Neural progenitor cell (in vitro differentiated cells): ENCODE measurements at regions not wholly inside any gene's neighbourhood (a gene's known extent, or its start where the extent isn't known, plus 50 kb on each side); places are given as distances from the start of the nearest gene placed in this dataset.

Source experiments
- DNase-seq: peaks from one replicate; pipeline ENCODE4 v3.0.0-alpha.2; 2016; ENCODE audit warnings: low spot score
- H2AFZ ChIP-seq: fragments of 200-600 bp; sonication (generic); replicated peaks from 2 replicates; pipeline ENCODE4 v1.6.1; 2016; ENCODE audit warnings: antibody characterized with exemption
- H3F3A ChIP-seq: fragments of 200-600 bp; sonication (generic); 2 replicates; pipeline ENCODE4 v1.6.1; 2016; ENCODE audit warnings: antibody characterized with exemption, low read depth
- H3K27ac ChIP-seq: fragments of 200-600 bp; sonication (generic); 2 replicates; pipeline ENCODE4 v1.5.1; 2016; ENCODE audit warnings: mild to moderate bottlenecking
- H3K27me3 ChIP-seq: fragments of 200-600 bp; sonication (generic); 2 replicates; pipeline ENCODE4 v1.6.1; 2016; ENCODE audit warnings: mild to moderate bottlenecking, moderate library complexity
- H3K36me3 ChIP-seq: fragments of 200-600 bp; sonication (generic); 2 replicates; pipeline ENCODE4 v1.5.1; 2016
- H3K4me1 ChIP-seq: fragments of 200-600 bp; sonication (generic); 2 replicates; pipeline ENCODE4 v1.6.1; 2016; ENCODE audit warnings: mixed run types
- H3K4me2 ChIP-seq: fragments of 200-600 bp; sonication (generic); 2 replicates; pipeline ENCODE4 v1.6.1; 2016
- H3K4me3 ChIP-seq: fragments of 200-600 bp; sonication (generic); 2 replicates; pipeline ENCODE4 v1.5.1; 2016
- H3K79me2 ChIP-seq: fragments of 200-600 bp; sonication (generic); 2 replicates; pipeline ENCODE4 v1.6.1; 2016; ENCODE audit warnings: low read depth
- H3K9ac ChIP-seq: fragments of 200-600 bp; sonication (generic); 2 replicates; pipeline ENCODE4 v1.6.1; 2016
- H3K9me3 ChIP-seq: fragments of 200-600 bp; sonication (generic); 2 replicates; pipeline ENCODE4 v1.5.1; 2016; ENCODE audit warnings: low read depth
- H4K20me1 ChIP-seq: fragments of 200-600 bp; sonication (generic); 2 replicates; pipeline ENCODE4 v1.6.1; 2016; ENCODE audit warnings: low read depth
- H3K27ac Mint-ChIP-seq: 3 replicates; pipeline ENCODE4 v1.8.0; 2021; ENCODE audit warnings: mixed read lengths
- H3K27me3 Mint-ChIP-seq: 2 replicates; pipeline ENCODE4 v1.8.0; 2022; ENCODE audit warnings: low read depth, mild to moderate bottlenecking, inconsistent platforms, moderate library complexity, mixed read lengths; ENCODE audit not compliant: insufficient read depth
- H3K36me3 Mint-ChIP-seq: 3 replicates; pipeline ENCODE4 v1.8.0; 2021; ENCODE audit warnings: mixed read lengths
- H3K4me1 Mint-ChIP-seq: 3 replicates; pipeline ENCODE4 v1.8.0; 2021; ENCODE audit warnings: mixed read lengths
- H3K4me3 Mint-ChIP-seq: 3 replicates; pipeline ENCODE4 v1.8.0; 2021; ENCODE audit warnings: mild to moderate bottlenecking, moderate library complexity, mixed read lengths
- H3K9me3 Mint-ChIP-seq: 3 replicates; pipeline ENCODE4 v1.8.0; 2020; ENCODE audit warnings: mixed read lengths
- EZH2 ChIP-seq: fragments of 200-600 bp; sonication (generic); IDR thresholded peaks from 2 replicates; pipeline ENCODE4 v1.6.1; 2017; ENCODE audit warnings: antibody characterized with exemption, mild to moderate bottlenecking, moderate library complexity
- EZH2phosphoT487 ChIP-seq: fragments of 200-600 bp; sonication (generic); IDR thresholded peaks from 2 replicates; pipeline ENCODE4 v1.6.1; 2017; ENCODE audit warnings: antibody characterized with exemption
- TF ChIP-seq, protein P1 (sequence below): fragments of 200-600 bp; sonication (generic); IDR thresholded peaks from 2 replicates; pipeline ENCODE4 v1.5.1; 2017; ENCODE audit warnings: antibody characterized with exemption, mild to moderate bottlenecking

DNA sequence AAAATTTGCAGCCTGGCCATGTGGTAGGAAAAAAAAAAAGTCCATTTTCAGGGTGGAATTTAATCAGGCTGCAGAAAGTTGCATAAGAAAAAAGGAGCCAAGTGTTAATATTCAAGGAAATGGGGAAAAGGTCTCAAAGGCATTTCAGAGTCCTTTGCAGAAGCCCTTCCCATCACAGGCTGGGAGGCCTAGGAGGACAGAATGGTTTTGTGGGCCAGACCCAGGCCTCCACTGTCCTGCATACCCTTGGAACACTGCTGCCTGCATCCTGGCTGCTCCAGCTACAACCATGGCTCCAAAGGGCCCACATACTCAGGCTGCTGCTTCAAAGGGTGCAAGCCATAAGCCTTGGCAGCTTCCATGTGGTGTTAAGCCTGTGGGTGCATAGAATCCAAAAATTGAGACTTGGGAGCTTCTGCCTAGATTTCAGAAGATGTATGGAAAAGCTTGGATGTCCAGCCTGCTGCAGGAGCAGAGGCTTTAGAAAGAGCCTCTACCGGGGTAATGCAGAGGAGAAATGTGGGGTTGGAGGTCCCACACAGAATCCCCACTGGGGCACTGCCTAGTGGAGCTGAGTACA is 239.0 kb upstream of the STXBP5 start:
- peaks cover 2% of the 10 kb centered on the region for H3K27me3 Mint-ChIP-seq
- Histone ChIP-seq H3K9me3 (peaks cover 6% of the 10 kb centered on the region), H3K27ac (no peak overlapping the region), H3F3A (no peaks in the 10 kb centered on the region), H3K27me3 (no peaks in the 10 kb centered on the region), H3K4me1 (no peaks in the 10 kb centered on the region), H3K79me2 (no peaks in the 10 kb centered on the region), H4K20me1 (no peaks in the 10 kb centered on the region), H3K9ac (no peak overlapping the region), H3K36me3 (no peaks in the 10 kb centered on the region), H3K4me2 (no peak overlapping the region), H2AFZ (no peak overlapping the region), H3K4me3 (no peak overlapping the region)
- DNase-seq: no peak
- H3K4me1 Mint-ChIP-seq: no peaks in the 10 kb centered on the region
- peaks cover 25% of the 10 kb centered on the region for H3K9me3 Mint-ChIP-seq
- TF ChIP-seq EZH2phosphoT487 (no peak), EZH2 (no peak)
- TF ChIP-seq, protein P1, sequence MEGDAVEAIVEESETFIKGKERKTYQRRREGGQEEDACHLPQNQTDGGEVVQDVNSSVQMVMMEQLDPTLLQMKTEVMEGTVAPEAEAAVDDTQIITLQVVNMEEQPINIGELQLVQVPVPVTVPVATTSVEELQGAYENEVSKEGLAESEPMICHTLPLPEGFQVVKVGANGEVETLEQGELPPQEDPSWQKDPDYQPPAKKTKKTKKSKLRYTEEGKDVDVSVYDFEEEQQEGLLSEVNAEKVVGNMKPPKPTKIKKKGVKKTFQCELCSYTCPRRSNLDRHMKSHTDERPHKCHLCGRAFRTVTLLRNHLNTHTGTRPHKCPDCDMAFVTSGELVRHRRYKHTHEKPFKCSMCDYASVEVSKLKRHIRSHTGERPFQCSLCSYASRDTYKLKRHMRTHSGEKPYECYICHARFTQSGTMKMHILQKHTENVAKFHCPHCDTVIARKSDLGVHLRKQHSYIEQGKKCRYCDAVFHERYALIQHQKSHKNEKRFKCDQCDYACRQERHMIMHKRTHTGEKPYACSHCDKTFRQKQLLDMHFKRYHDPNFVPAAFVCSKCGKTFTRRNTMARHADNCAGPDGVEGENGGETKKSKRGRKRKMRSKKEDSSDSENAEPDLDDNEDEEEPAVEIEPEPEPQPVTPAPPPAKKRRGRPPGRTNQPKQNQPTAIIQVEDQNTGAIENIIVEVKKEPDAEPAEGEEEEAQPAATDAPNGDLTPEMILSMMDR: no peak
- H3K4me3 Mint-ChIP-seq: no peak overlapping the region
- H3K36me3 Mint-ChIP-seq: peaks cover 4% of the 10 kb centered on the region
- H3K27ac Mint-ChIP-seq: no peak overlapping the region

GRCh38 chr6:146968041-146968760 is 236.0 kb upstream of the STXBP5 start:
- Mint-ChIP-seq H3K27me3 (peaks cover 2% of the 10 kb centered on the region), H3K36me3 (peaks cover 4% of the 10 kb centered on the region), H3K9me3 (peaks cover 25% of the 10 kb centered on the region), H3K4me3 (no peak overlapping the region), H3K4me1 (no peaks in the 10 kb centered on the region), H3K27ac (no peak overlapping the region)
- H3K27me3 ChIP-seq: no peaks in the 10 kb centered on the region
- H3K4me3 ChIP-seq: no peak overlapping the region
- no peaks in the 10 kb centered on the region for H3K4me1 ChIP-seq
- no peaks in the 10 kb centered on the region for H4K20me1 ChIP-seq
- TF ChIP-seq, protein P1: no peak
- TF ChIP-seq EZH2phosphoT487: no peak
- TF ChIP-seq EZH2: no peak
- no peaks in the 10 kb centered on the region for H3F3A ChIP-seq
- no peak overlapping the region for H2AFZ ChIP-seq
- H3K9ac ChIP-seq: no peak overlapping the region
- no peak for DNase-seq
- H3K79me2 ChIP-seq: no peaks in the 10 kb centered on the region
- no peak overlapping the region for H3K27ac ChIP-seq
- no peaks in the 10 kb centered on the region for H3K36me3 ChIP-seq
- no peak overlapping the region for H3K4me2 ChIP-seq
- peaks cover 6% of the 10 kb centered on the region for H3K9me3 ChIP-seq

- no peak overlapping the region for H3K4me3 ChIP-seq
- no peak for DNase-seq
- no peaks in the 10 kb centered on the region for H3K79me2 ChIP-seq
- H3K4me1 Mint-ChIP-seq: no peaks in the 10 kb centered on the region
- H3F3A ChIP-seq: no peaks in the 10 kb centered on the region
- no peak overlapping the region for H3K27ac ChIP-seq
- TF ChIP-seq, protein P1: no peak
- TF ChIP-seq EZH2phosphoT487 (no peak), EZH2 (no peak)
- H3K27me3 Mint-ChIP-seq: no peaks in the 10 kb centered on the region
- H3K27me3 ChIP-seq: no peaks in the 10 kb centered on the region
- no peaks in the 10 kb centered on the region for H4K20me1 ChIP-seq
- no peaks in the 10 kb centered on the region for H3K36me3 ChIP-seq
- no peaks in the 10 kb centered on the region for H3K9me3 ChIP-seq
- H3K27ac Mint-ChIP-seq: no peak overlapping the region
- H3K9ac ChIP-seq: no peak overlapping the region
- no peak overlapping the region for H3K4me2 ChIP-seq
- H3K4me3 Mint-ChIP-seq: no peak overlapping the region
- H3K4me1 ChIP-seq: no peaks in the 10 kb centered on the region
- H2AFZ ChIP-seq: no peak overlapping the region
- H3K36me3 Mint-ChIP-seq: no peaks in the 10 kb centered on the region
- H3K9me3 Mint-ChIP-seq: no peaks in the 10 kb centered on the region
These were observed 231.7 kb upstream of the STXBP5 start for GRCh38 chr6:146972546-146972945.
